ENCODE measurements at regions not wholly inside any gene's neighbourhood (a gene's known extent, or its start where the extent isn't known, plus 50 kb on each side); places are given as distances from the start of the nearest gene placed in this dataset.

GRCh38 chr11:128236506-128237498 is 350.6 kb downstream of the ETS1 start:
- Histone ChIP-seq H3K9ac (ENCODE audit: low read length) (no peak overlapping the region), H2BK5ac (ENCODE audit: low read depth, low read length, poor library complexity, severe bottlenecking) (no peak overlapping the region), H3K23ac (ENCODE audit: low read length in 2 of 2) (no peak overlapping the region), H3K18ac (ENCODE audit: low read depth in 1 of 2, low read length in 2 of 2) (peak overlapping the region in 1 of 2 experiments; percentile 5), H3K4me3 (ENCODE audit: insufficient read depth in 1 of 2, low read depth in 1 of 2, low read length in 2 of 2) (no peak overlapping the region), H4K8ac (ENCODE audit: low read length) (no peak overlapping the region), H3K36me3 (ENCODE audit: control insufficient read depth in 1 of 2, insufficient read depth in 2 of 2, low read depth in 1 of 2, low read length in 2 of 2) (no peaks in the 10 kb centered on the region), H3K4ac (ENCODE audit: low read depth in 1 of 2, low read length in 2 of 2) (no peak overlapping the region), H3K4me2 (ENCODE audit: low read length, poor library complexity, severe bottlenecking) (no peak overlapping the region), H2AFZ (ENCODE audit: low read depth, low read length) (no peak overlapping the region), H3K27ac (ENCODE audit: low read length, poor library complexity, severe bottlenecking) (no peak overlapping the region), H2BK12ac (ENCODE audit: low read length in 2 of 2) (no peak overlapping the region), H4K91ac (ENCODE audit: low read length) (no peak overlapping the region), H3K9me3 (ENCODE audit: control insufficient read depth, low read length) (no peaks in the 10 kb centered on the region), H3K27me3 (ENCODE audit: control insufficient read depth in 1 of 2, insufficient read depth in 1 of 2, low read length in 2 of 2) (no peaks in the 10 kb centered on the region), H3K14ac (ENCODE audit: low read length in 2 of 2) (no peak overlapping the region), H3K4me1 (ENCODE audit: control insufficient read depth, insufficient read depth, low read depth, low read length) (peaks cover 4% of the 10 kb centered on the region), H2BK15ac (ENCODE audit: low read depth, poor library complexity, severe bottlenecking) (no peak overlapping the region), H3K79me1 (replicated peaks; ENCODE audit: low read length, poor library complexity, severe bottlenecking) (no peaks in the 10 kb centered on the region), H2AK5ac (ENCODE audit: low read length, severe bottlenecking) (no peak overlapping the region), H2BK120ac (ENCODE audit: low read depth, low read length) (no peak overlapping the region)
- DNase-seq, result no peak
- 93% methylated on average over 35 of the region's 49 CpGs for WGBS

GRCh38 chr11:128235958-128236357 is 351.4 kb downstream of the ETS1 start:
- Histone ChIP-seq H4K91ac (ENCODE audit: low read length) (no peak overlapping the region), H2BK5ac (ENCODE audit: low read depth, low read length, poor library complexity, severe bottlenecking) (no peak overlapping the region), H3K4me1 (ENCODE audit: control insufficient read depth, insufficient read depth, low read depth, low read length) (peaks cover 4% of the 10 kb centered on the region), H4K8ac (ENCODE audit: low read length) (no peak overlapping the region), H3K4me3 (ENCODE audit: insufficient read depth in 1 of 2, low read depth in 1 of 2, low read length in 2 of 2) (no peak overlapping the region), H2AK5ac (ENCODE audit: low read length, severe bottlenecking) (no peak overlapping the region), H3K23ac (ENCODE audit: low read length in 2 of 2) (no peak overlapping the region), H3K27ac (ENCODE audit: low read length, poor library complexity, severe bottlenecking) (peak overlapping the region; percentile 31), H3K14ac (ENCODE audit: low read length in 2 of 2) (peak overlapping the region in 1 of 2 experiments; percentile 41), H3K4me2 (ENCODE audit: low read length, poor library complexity, severe bottlenecking) (no peak overlapping the region), H2BK15ac (ENCODE audit: low read depth, poor library complexity, severe bottlenecking) (no peak overlapping the region), H2BK12ac (ENCODE audit: low read length in 2 of 2) (peak overlapping the region in 1 of 2 experiments; percentile 71), H3K9me3 (ENCODE audit: control insufficient read depth, low read length) (no peaks in the 10 kb centered on the region), H3K18ac (ENCODE audit: low read depth in 1 of 2, low read length in 2 of 2) (peak overlapping the region in 1 of 2 experiments; percentile 57), H3K79me1 (replicated peaks; ENCODE audit: low read length, poor library complexity, severe bottlenecking) (no peaks in the 10 kb centered on the region), H3K27me3 (ENCODE audit: control insufficient read depth in 1 of 2, insufficient read depth in 1 of 2, low read length in 2 of 2) (no peaks in the 10 kb centered on the region), H3K9ac (ENCODE audit: low read length) (peak overlapping the region; percentile 36), H3K36me3 (ENCODE audit: control insufficient read depth in 1 of 2, insufficient read depth in 2 of 2, low read depth in 1 of 2, low read length in 2 of 2) (no peaks in the 10 kb centered on the region), H3K4ac (ENCODE audit: low read depth in 1 of 2, low read length in 2 of 2) (no peak overlapping the region), H2AFZ (ENCODE audit: low read depth, low read length) (no peak overlapping the region), H2BK120ac (ENCODE audit: low read depth, low read length) (peak overlapping the region; percentile 54)
- 33% methylated on average over 2 of the region's 4 CpGs for whole genome bisulfite sequencing
- DNase-seq, result peak; percentile 42

- H2BK15ac ChIP-seq (ENCODE audit: low read depth, poor library complexity, severe bottlenecking), result no peak overlapping the region
- no peaks in the 10 kb centered on the region for H3K27me3 ChIP-seq (ENCODE audit: control insufficient read depth in 1 of 2, insufficient read depth in 1 of 2, low read length in 2 of 2)
- no peaks in the 10 kb centered on the region for H3K36me3 ChIP-seq (ENCODE audit: control insufficient read depth in 1 of 2, insufficient read depth in 2 of 2, low read depth in 1 of 2, low read length in 2 of 2)
- peak; percentile 37 for DNase-seq
- no peaks in the 10 kb centered on the region for H3K79me1 ChIP-seq (replicated peaks; ENCODE audit: low read length, poor library complexity, severe bottlenecking)
- H3K4ac ChIP-seq (ENCODE audit: low read depth in 1 of 2, low read length in 2 of 2), result no peak overlapping the region
- no peak overlapping the region for H2BK5ac ChIP-seq (ENCODE audit: low read depth, low read length, poor library complexity, severe bottlenecking)
- H2BK120ac ChIP-seq (ENCODE audit: low read depth, low read length), result no peak overlapping the region
- H4K8ac ChIP-seq (ENCODE audit: low read length), result no peak overlapping the region
- no peak overlapping the region for H2AK5ac ChIP-seq (ENCODE audit: low read length, severe bottlenecking)
- no peaks in the 10 kb centered on the region for H3K9me3 ChIP-seq (ENCODE audit: control insufficient read depth, low read length)
- no peak overlapping the region for H3K4me2 ChIP-seq (ENCODE audit: low read length, poor library complexity, severe bottlenecking)
- no peak overlapping the region for H4K91ac ChIP-seq (ENCODE audit: low read length)
- no peak overlapping the region for H3K4me3 ChIP-seq (ENCODE audit: insufficient read depth in 1 of 2, low read depth in 1 of 2, low read length in 2 of 2)
- no peak overlapping the region for H2BK12ac ChIP-seq (ENCODE audit: low read length in 2 of 2)
- 40% methylated on average over 1 of the region's 3 CpGs for WGBS
- H3K4me1 ChIP-seq (ENCODE audit: control insufficient read depth, insufficient read depth, low read depth, low read length), result peaks cover 4% of the 10 kb centered on the region
- H3K14ac ChIP-seq (ENCODE audit: low read length in 2 of 2), result no peak overlapping the region
- H3K18ac ChIP-seq (ENCODE audit: low read depth in 1 of 2, low read length in 2 of 2), result no peak overlapping the region
- no peak overlapping the region for H3K23ac ChIP-seq (ENCODE audit: low read length in 2 of 2)
- H3K27ac ChIP-seq (ENCODE audit: low read length, poor library complexity, severe bottlenecking), result peak overlapping the region; percentile 31
- no peak overlapping the region for H2AFZ ChIP-seq (ENCODE audit: low read depth, low read length)
- H3K9ac ChIP-seq (ENCODE audit: low read length), result peak overlapping the region; percentile 36
Measured at GRCh38 chr11:128235426-128235825, 351.9 kb downstream of the ETS1 start.

- no peak overlapping the region for H3K23ac ChIP-seq (ENCODE audit: low read length in 2 of 2)
- no peak overlapping the region for H3K9ac ChIP-seq (ENCODE audit: low read length)
- H4K91ac ChIP-seq (ENCODE audit: low read length), result no peak overlapping the region
- no peak overlapping the region for H4K8ac ChIP-seq (ENCODE audit: low read length)
- H3K27me3 ChIP-seq (ENCODE audit: control insufficient read depth in 1 of 2, insufficient read depth in 1 of 2, low read length in 2 of 2), result no peaks in the 10 kb centered on the region
- no peak overlapping the region for H3K4me2 ChIP-seq (ENCODE audit: low read length, poor library complexity, severe bottlenecking)
- H2BK12ac ChIP-seq (ENCODE audit: low read length in 2 of 2), result no peak overlapping the region
- H3K14ac ChIP-seq (ENCODE audit: low read length in 2 of 2), result no peak overlapping the region
- no peak overlapping the region for H2BK5ac ChIP-seq (ENCODE audit: low read depth, low read length, poor library complexity, severe bottlenecking)
- no peak overlapping the region for H2BK120ac ChIP-seq (ENCODE audit: low read depth, low read length)
- no peaks in the 10 kb centered on the region for H3K79me1 ChIP-seq (replicated peaks; ENCODE audit: low read length, poor library complexity, severe bottlenecking)
- H3K27ac ChIP-seq (ENCODE audit: low read length, poor library complexity, severe bottlenecking), result no peak overlapping the region
- WGBS, result 90% methylated on average over 3 of the region's 6 CpGs
- no peak for DNase-seq
- H3K4me1 ChIP-seq (ENCODE audit: control insufficient read depth, insufficient read depth, low read depth, low read length), result peaks cover 4% of the 10 kb centered on the region
- H3K36me3 ChIP-seq (ENCODE audit: control insufficient read depth in 1 of 2, insufficient read depth in 2 of 2, low read depth in 1 of 2, low read length in 2 of 2), result no peaks in the 10 kb centered on the region
- H2AFZ ChIP-seq (ENCODE audit: low read depth, low read length), result no peak overlapping the region
- no peak overlapping the region for H3K4ac ChIP-seq (ENCODE audit: low read depth in 1 of 2, low read length in 2 of 2)
- no peak overlapping the region for H2AK5ac ChIP-seq (ENCODE audit: low read length, severe bottlenecking)
- no peak overlapping the region for H3K4me3 ChIP-seq (ENCODE audit: insufficient read depth in 1 of 2, low read depth in 1 of 2, low read length in 2 of 2)
- no peak overlapping the region for H3K18ac ChIP-seq (ENCODE audit: low read depth in 1 of 2, low read length in 2 of 2)
- H2BK15ac ChIP-seq (ENCODE audit: low read depth, poor library complexity, severe bottlenecking), result no peak overlapping the region
- no peaks in the 10 kb centered on the region for H3K9me3 ChIP-seq (ENCODE audit: control insufficient read depth, low read length)
Measured at GRCh38 chr11:128234143-128234542, 353.2 kb downstream of the ETS1 start.

Data from mesenchymal stem cell (in vitro differentiated cells and primary cell).